ENCODE measurements at regions not wholly inside any gene's neighbourhood (a gene's known extent, or its start where the extent isn't known, plus 50 kb on each side); places are given as distances from the start of the nearest gene placed in this dataset.
"Not testable (repeated sequence)": the region's sequence is repeated elsewhere in the genome, so short reads cannot be mapped to it uniquely, and the experiment has no call there.

DNA sequence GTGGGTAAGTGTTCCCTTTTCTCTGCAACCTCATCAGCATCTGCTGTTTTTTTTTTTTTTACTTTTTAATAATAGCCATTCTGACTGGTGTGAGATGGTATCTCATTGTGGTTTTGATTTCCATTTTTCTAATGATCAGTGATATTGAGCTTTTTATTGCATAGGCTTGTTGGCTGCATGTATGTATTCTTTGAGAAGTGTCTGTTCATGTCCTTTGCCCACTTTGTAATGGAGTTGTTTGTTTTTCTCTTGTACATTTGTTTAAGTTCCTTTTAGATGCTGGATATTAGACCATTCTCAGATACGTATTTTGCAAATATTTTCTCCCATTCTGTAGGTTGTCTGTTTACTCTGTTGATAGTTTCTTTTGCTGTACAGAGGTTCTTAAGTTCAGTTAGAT, 134.6 kb downstream of the NAA11 start:
- TF ChIP-seq, protein P1, sequence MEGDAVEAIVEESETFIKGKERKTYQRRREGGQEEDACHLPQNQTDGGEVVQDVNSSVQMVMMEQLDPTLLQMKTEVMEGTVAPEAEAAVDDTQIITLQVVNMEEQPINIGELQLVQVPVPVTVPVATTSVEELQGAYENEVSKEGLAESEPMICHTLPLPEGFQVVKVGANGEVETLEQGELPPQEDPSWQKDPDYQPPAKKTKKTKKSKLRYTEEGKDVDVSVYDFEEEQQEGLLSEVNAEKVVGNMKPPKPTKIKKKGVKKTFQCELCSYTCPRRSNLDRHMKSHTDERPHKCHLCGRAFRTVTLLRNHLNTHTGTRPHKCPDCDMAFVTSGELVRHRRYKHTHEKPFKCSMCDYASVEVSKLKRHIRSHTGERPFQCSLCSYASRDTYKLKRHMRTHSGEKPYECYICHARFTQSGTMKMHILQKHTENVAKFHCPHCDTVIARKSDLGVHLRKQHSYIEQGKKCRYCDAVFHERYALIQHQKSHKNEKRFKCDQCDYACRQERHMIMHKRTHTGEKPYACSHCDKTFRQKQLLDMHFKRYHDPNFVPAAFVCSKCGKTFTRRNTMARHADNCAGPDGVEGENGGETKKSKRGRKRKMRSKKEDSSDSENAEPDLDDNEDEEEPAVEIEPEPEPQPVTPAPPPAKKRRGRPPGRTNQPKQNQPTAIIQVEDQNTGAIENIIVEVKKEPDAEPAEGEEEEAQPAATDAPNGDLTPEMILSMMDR (IDR thresholded peaks at IDR 0.05; ENCODE audit: insufficient read depth, low read length) = not testable (repeated sequence)
- TF ChIP-seq POLR2AphosphoS5, GABPA (IDR thresholded peaks at IDR 0.05; ENCODE audit: low read depth): not testable (repeated sequence)

All from HL-60 (cell line).